Prostate gland (tissue), 2 donors: ENCODE measurements at regions not wholly inside any gene's neighbourhood (a gene's known extent, or its start where the extent isn't known, plus 50 kb on each side); places are given as distances from the start of the nearest gene placed in this dataset.

Experiments used
- CTCF ChIP-seq, 4 experiments: fragments of 200-600 bp in 2 of 4; fragments of 450-650 bp in 2 of 4; sonication (generic) in 2 of 4; IDR thresholded peaks; 1 replicate in 3 of 4; 2 replicates in 1 of 4; pipeline ENCODE4 v1.5.1; 2016 to 2019; ENCODE audit warnings: antibody characterized with exemption in 4 of 4, mild to moderate bottlenecking in 2 of 4, moderate library complexity in 2 of 4
- POLR2A ChIP-seq: fragments of 450-650 bp; IDR thresholded peaks from one replicate; pipeline ENCODE4 v1.6.1; 2016; ENCODE audit warnings: antibody characterized with exemption, mild to moderate bottlenecking

DNA sequence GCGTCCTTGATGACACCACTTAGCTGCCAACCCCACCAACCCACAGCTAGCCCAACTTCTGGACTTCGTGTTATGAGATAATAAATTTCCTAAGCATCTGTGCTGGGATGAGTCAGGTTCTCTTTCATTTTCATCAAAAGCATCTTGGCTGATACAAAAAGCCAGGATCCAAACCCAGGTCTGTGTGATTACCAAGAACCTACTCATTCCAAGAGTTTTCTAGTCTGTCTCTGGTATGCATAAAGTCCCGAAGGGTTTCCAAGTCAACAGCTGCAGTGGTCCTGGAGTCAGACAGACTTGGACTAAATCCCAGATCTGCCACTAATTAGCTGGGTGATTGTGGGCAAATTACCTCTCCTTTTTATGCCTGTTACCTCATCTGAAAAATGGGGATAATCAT is 55.5 kb upstream of the SERP2 start:
- TF ChIP-seq CTCF (IDR thresholded peaks at IDR 0.05) = no peak
- no peak for TF ChIP-seq POLR2A
